ENCODE measurements at regions not wholly inside any gene's neighbourhood (a gene's known extent, or its start where the extent isn't known, plus 50 kb on each side); places are given as distances from the start of the nearest gene placed in this dataset.

DNA sequence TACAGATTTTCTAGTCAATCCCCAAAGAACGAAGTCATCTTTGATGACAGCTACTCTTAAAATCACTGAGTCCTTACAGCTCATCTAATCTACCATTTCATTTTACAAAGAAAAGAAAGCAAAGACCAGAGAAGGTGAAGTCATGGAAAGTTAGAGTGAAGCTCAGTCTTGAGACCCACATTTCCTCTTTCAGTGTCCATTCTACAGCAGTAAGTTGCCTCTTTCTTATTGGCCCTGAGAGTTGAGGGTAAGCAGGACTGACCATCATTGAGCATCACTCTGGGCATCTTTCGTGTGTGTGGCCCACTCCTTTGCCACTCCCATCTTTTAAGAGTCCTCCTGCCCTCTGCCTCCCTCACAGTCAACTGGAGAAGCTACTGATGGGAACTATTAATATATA, 251.8 kb upstream of the NR4A3 start:
- no peak for DNase-seq (ENCODE audit: low read depth)
- TF ChIP-seq, protein P1, sequence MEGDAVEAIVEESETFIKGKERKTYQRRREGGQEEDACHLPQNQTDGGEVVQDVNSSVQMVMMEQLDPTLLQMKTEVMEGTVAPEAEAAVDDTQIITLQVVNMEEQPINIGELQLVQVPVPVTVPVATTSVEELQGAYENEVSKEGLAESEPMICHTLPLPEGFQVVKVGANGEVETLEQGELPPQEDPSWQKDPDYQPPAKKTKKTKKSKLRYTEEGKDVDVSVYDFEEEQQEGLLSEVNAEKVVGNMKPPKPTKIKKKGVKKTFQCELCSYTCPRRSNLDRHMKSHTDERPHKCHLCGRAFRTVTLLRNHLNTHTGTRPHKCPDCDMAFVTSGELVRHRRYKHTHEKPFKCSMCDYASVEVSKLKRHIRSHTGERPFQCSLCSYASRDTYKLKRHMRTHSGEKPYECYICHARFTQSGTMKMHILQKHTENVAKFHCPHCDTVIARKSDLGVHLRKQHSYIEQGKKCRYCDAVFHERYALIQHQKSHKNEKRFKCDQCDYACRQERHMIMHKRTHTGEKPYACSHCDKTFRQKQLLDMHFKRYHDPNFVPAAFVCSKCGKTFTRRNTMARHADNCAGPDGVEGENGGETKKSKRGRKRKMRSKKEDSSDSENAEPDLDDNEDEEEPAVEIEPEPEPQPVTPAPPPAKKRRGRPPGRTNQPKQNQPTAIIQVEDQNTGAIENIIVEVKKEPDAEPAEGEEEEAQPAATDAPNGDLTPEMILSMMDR (IDR thresholded peaks at IDR 0.05; ENCODE audit: low read depth, low read length, missing control alignments), result no peak
- H3K4me3 ChIP-seq (ENCODE audit: low read depth, low read length), result no peak overlapping the region

DNA sequence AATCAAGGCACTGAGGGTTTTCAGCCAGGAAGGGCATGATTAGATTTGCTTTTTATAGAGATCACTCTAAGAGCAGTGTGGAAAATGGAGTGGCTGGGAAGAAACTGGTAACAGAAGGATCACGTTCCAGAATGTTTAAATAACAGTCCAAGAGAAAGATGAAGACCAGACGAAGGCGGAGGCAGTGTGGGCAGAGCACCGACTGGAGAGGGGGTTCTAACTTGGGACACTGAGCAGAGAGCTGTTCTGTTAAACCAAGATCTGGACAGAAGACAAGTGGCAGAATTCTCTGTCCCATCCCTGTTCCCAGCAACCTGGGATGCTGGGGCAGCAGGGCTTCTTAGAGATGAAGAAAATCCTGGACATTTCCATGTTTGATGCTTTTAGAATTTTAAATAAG, 249.1 kb upstream of the NR4A3 start:
- TF ChIP-seq, protein P1 (IDR thresholded peaks at IDR 0.05; ENCODE audit: low read depth, low read length, missing control alignments), result no peak
- no peak overlapping the region for H3K4me3 ChIP-seq (ENCODE audit: low read depth, low read length)
- DNase-seq (ENCODE audit: low read depth), result no peak

DNA sequence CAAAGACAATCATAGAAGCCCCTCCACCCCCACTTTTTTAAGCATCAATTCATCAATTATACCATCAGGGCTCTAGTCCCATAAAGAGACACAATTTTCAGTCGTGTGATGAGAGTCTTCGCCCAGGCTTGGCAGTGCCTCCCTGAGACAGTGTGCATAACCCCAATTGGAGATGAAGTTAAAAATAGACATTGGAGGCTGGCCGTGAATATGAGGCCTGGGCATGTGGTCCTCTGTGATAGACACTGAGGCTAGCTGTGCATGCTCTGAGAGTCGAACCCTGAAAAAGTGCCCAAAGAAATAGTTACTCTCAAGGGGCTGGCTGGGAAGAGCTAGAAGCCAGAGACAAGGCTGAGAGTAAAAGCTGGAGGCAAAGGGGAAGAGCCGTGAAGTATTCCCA, 248.6 kb upstream of the NR4A3 start:
- DNase-seq (ENCODE audit: low read depth), result no peak
- TF ChIP-seq, protein P1 (IDR thresholded peaks at IDR 0.05; ENCODE audit: low read depth, low read length, missing control alignments), result no peak
- H3K4me3 ChIP-seq (ENCODE audit: low read depth, low read length), result no peak overlapping the region

DNA sequence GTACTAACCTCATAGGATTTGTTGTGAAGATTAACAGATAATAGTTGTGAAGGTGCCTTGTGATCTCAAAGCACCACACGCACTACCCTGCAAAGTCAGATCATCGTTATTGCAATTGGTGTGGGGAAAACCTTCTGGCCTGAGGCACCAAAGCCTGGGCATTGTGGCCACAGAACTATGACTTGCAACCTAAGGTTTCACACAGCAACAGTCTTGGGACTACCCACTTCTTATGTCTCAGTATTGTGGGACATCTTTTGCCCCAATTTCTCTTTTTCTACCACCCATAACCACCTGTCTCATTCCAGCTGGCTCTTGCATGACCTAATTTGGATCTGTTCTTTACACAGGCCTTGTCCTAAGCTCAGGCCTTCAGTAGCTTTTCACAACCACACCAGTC, 247.8 kb upstream of the NR4A3 start:
- TF ChIP-seq, protein P1 (IDR thresholded peaks at IDR 0.05; ENCODE audit: low read depth, low read length, missing control alignments), result no peak
- no peak for DNase-seq (ENCODE audit: low read depth)
- H3K4me3 ChIP-seq (ENCODE audit: low read depth, low read length), result no peak overlapping the region

DNA sequence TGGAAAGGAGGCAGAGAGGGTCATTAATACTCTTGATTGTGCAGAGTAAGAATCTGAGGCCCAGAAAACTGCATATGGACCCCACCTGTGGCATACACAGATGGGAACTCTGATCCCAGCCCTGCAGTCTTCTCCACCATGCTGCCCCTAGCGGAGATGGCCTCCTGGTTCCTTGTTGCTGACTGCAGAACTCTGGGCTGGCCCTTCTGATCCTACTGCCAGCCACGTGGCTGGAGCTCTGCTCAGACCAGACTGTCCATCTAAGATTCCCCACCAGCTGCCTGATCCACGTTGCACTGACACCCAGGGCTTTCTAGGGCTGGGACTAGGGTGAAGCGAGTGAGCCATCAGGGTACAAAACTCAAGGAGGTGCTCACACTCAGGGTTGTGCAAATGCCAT, 245.7 kb upstream of the NR4A3 start:
- DNase-seq (ENCODE audit: low read depth), result no peak
- no peak overlapping the region for H3K4me3 ChIP-seq (ENCODE audit: low read depth, low read length)
- TF ChIP-seq, protein P1 (IDR thresholded peaks at IDR 0.05; ENCODE audit: low read depth, low read length, missing control alignments), result no peak

DNA sequence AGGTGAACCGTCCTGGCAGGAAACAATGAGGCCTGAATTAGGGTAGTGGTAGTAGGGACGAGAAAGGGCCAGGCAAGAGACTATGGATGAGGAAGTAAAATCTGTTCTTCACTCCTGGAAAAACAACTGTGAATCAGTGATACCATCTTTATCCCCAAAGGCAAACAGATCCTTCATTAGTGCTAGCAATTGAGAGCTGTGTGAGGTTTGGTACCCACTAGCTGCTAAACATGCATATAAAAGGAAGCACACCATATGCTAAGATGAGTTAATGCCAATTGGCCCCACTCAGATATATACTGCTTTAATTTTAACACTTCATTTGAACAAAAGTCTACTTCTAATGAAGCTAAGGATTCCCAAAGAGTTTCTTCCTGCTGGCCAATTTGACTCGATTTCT, 244.8 kb upstream of the NR4A3 start:
- H3K4me3 ChIP-seq (ENCODE audit: low read depth, low read length), result no peak overlapping the region
- TF ChIP-seq, protein P1 (IDR thresholded peaks at IDR 0.05; ENCODE audit: low read depth, low read length, missing control alignments), result no peak
- DNase-seq (ENCODE audit: low read depth), result no peak

DNA sequence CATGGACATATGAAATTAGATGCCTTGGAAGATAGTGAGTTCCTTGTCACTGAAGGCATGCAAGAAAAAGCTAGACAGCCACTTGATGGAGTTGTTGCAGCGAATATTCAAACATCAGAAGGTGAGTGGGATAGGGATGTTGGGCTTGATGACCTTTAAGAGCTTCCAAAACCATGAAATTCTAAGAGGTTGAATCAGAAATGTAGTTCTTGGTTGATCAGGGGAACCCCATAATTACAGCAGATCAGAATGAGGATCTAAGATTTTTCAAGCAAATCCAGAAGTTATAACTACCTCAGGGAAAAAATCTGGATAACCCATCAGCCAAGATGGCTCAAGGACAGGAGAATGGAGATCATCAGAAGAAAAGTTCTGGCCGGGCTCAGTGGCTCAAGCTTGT, 244.3 kb upstream of the NR4A3 start:
- no peak for DNase-seq (ENCODE audit: low read depth)
- TF ChIP-seq, protein P1 (IDR thresholded peaks at IDR 0.05; ENCODE audit: low read depth, low read length, missing control alignments), result no peak
- no peak overlapping the region for H3K4me3 ChIP-seq (ENCODE audit: low read depth, low read length)
